ENCODE measurements at regions not wholly inside any gene's neighbourhood (a gene's known extent, or its start where the extent isn't known, plus 50 kb on each side); places are given as distances from the start of the nearest gene placed in this dataset.

- Mint-ChIP-seq H3K4me1 (ENCODE audit: unreplicated experiment) (no peaks in the 10 kb centered on the region), H3K36me3 (ENCODE audit: unreplicated experiment) (no peaks in the 10 kb centered on the region), H3K27ac (ENCODE audit: unreplicated experiment) (no peak overlapping the region), H3K9me3 (ENCODE audit: unreplicated experiment) (peaks cover 9% of the 10 kb centered on the region), H3K4me3 (ENCODE audit: unreplicated experiment) (no peak overlapping the region), H3K27me3 (ENCODE audit: unreplicated experiment) (no peaks in the 10 kb centered on the region)
- no peak for DNase-seq (ENCODE audit: extremely low spot score, unreplicated experiment)
- TF ChIP-seq, protein P1, sequence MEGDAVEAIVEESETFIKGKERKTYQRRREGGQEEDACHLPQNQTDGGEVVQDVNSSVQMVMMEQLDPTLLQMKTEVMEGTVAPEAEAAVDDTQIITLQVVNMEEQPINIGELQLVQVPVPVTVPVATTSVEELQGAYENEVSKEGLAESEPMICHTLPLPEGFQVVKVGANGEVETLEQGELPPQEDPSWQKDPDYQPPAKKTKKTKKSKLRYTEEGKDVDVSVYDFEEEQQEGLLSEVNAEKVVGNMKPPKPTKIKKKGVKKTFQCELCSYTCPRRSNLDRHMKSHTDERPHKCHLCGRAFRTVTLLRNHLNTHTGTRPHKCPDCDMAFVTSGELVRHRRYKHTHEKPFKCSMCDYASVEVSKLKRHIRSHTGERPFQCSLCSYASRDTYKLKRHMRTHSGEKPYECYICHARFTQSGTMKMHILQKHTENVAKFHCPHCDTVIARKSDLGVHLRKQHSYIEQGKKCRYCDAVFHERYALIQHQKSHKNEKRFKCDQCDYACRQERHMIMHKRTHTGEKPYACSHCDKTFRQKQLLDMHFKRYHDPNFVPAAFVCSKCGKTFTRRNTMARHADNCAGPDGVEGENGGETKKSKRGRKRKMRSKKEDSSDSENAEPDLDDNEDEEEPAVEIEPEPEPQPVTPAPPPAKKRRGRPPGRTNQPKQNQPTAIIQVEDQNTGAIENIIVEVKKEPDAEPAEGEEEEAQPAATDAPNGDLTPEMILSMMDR (IDR thresholded peaks at IDR 0.05), result no peak
These were observed 468.3 kb upstream of the GYPC start for GRCh38 chr2:126187668-126188067.

- Mint-ChIP-seq H3K4me3 (ENCODE audit: unreplicated experiment) (no peak overlapping the region), H3K9me3 (ENCODE audit: unreplicated experiment) (peaks cover 6% of the 10 kb centered on the region), H3K27ac (ENCODE audit: unreplicated experiment) (no peak overlapping the region), H3K36me3 (ENCODE audit: unreplicated experiment) (no peaks in the 10 kb centered on the region), H3K4me1 (ENCODE audit: unreplicated experiment) (no peaks in the 10 kb centered on the region), H3K27me3 (ENCODE audit: unreplicated experiment) (no peaks in the 10 kb centered on the region)
- no peak for DNase-seq (ENCODE audit: extremely low spot score, unreplicated experiment)
- TF ChIP-seq, protein P1 (IDR thresholded peaks at IDR 0.05), result no peak
These were observed 466.4 kb upstream of the GYPC start for GRCh38 chr2:126189527-126189926.

DNA sequence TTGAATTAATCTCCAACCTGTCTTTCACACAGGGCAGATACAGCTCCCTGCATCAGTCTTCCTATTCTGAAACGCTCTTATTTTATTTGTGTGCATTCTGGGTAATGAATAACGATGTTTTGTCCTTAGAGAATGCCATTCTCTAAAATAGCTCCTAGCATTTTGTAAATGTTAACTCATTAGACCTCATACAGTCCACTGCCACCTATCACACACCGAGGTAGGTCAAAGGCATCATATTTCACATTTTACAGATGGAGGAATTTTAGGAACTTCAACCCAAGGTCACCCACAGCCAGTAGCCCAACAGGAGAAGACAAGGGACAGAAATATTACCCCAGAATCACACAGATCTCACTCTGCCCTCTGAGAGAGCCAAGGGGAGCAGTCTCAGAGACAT, 455.4 kb upstream of the GYPC start:
- Mint-ChIP-seq H3K4me1 (ENCODE audit: unreplicated experiment) (no peaks in the 10 kb centered on the region), H3K9me3 (ENCODE audit: unreplicated experiment) (peaks cover 5% of the 10 kb centered on the region), H3K27me3 (ENCODE audit: unreplicated experiment) (no peaks in the 10 kb centered on the region), H3K27ac (ENCODE audit: unreplicated experiment) (no peak overlapping the region), H3K36me3 (ENCODE audit: unreplicated experiment) (no peaks in the 10 kb centered on the region), H3K4me3 (ENCODE audit: unreplicated experiment) (no peak overlapping the region)
- no peak for DNase-seq (ENCODE audit: extremely low spot score, unreplicated experiment)
- TF ChIP-seq, protein P1 (IDR thresholded peaks at IDR 0.05), result no peak

- H3K27me3 Mint-ChIP-seq (ENCODE audit: unreplicated experiment), result no peaks in the 10 kb centered on the region
- DNase-seq (ENCODE audit: extremely low spot score, unreplicated experiment), result no peak
- H3K36me3 Mint-ChIP-seq (ENCODE audit: unreplicated experiment), result no peaks in the 10 kb centered on the region
- TF ChIP-seq, protein P1 (IDR thresholded peaks at IDR 0.05), result no peak
- no peak overlapping the region for H3K27ac Mint-ChIP-seq (ENCODE audit: unreplicated experiment)
- no peaks in the 10 kb centered on the region for H3K9me3 Mint-ChIP-seq (ENCODE audit: unreplicated experiment)
- H3K4me3 Mint-ChIP-seq (ENCODE audit: unreplicated experiment), result no peak overlapping the region
- no peaks in the 10 kb centered on the region for H3K4me1 Mint-ChIP-seq (ENCODE audit: unreplicated experiment)
These were observed 447.7 kb upstream of the GYPC start for GRCh38 chr2:126208266-126208665.

GRCh38 chr2:126212735-126213134, 443.2 kb upstream of the GYPC start:
- no peak overlapping the region for H3K27ac Mint-ChIP-seq (ENCODE audit: unreplicated experiment)
- H3K4me1 Mint-ChIP-seq (ENCODE audit: unreplicated experiment), result no peaks in the 10 kb centered on the region
- H3K27me3 Mint-ChIP-seq (ENCODE audit: unreplicated experiment), result no peaks in the 10 kb centered on the region
- H3K9me3 Mint-ChIP-seq (ENCODE audit: unreplicated experiment), result no peaks in the 10 kb centered on the region
- H3K4me3 Mint-ChIP-seq (ENCODE audit: unreplicated experiment), result no peak overlapping the region
- DNase-seq (ENCODE audit: extremely low spot score, unreplicated experiment), result no peak
- TF ChIP-seq, protein P1 (IDR thresholded peaks at IDR 0.05), result no peak
- no peaks in the 10 kb centered on the region for H3K36me3 Mint-ChIP-seq (ENCODE audit: unreplicated experiment)

All from osteocyte (in vitro differentiated cells).